GM10248 (cell line): ENCODE measurements at regions not wholly inside any gene's neighbourhood (a gene's known extent, or its start where the extent isn't known, plus 50 kb on each side); places are given as distances from the start of the nearest gene placed in this dataset.
"Not testable (repeated sequence)": the region's sequence is repeated elsewhere in the genome, so short reads cannot be mapped to it uniquely, and the experiment has no call there.

Source experiments
- CTCF ChIA-PET: fragments of 300-600 bp; sonication (Branson Sonifier 250); formaldehyde crosslinking; extraction: SDS; loops from one replicate; lab custom pipeline; 2021; ENCODE audit warnings: antibody characterized with exemption; lab: Yijun Ruan, JAX
- POLR2A ChIA-PET: fragments of 350-650 bp; sonication (Branson Sonifier 250); formaldehyde crosslinking; extraction: SDS; loops from one replicate; lab custom pipeline; 2020; ENCODE audit warnings: antibody characterized with exemption; lab: Yijun Ruan, JAX
- DNase-seq: peaks from one replicate; pipeline ENCODE4 v3.0.0; 2012; ENCODE audit errors: extremely low spot score
- TF ChIP-seq, protein P1 (sequence below): IDR thresholded peaks from 2 replicates; pipeline ENCODE4 v1.5.1; 2012; ENCODE audit warnings: mild to moderate bottlenecking, low read depth; ENCODE audit errors: extremely low read depth, missing control alignments, control extremely low read depth

DNA sequence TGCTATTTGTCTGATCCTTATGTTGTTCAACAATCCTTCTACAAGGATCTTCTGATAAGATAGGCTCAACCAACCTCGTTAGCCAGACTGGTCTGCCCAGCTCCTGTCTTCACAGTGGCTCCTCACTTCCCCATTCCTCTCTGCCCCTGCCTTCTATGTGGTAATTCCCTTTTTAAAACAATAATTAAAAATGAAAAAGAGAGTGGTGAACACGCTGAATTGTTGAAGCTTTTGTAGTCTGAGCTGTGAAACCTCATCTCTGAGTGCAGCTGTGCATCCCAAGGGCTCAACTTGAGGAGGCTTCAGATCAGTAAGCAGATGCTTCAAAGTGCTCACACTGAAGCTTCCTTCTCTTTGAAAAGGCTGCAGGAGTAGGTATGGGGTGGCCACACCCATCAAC, 70.7 kb upstream of the JUN start:
- TF ChIP-seq, protein P1, sequence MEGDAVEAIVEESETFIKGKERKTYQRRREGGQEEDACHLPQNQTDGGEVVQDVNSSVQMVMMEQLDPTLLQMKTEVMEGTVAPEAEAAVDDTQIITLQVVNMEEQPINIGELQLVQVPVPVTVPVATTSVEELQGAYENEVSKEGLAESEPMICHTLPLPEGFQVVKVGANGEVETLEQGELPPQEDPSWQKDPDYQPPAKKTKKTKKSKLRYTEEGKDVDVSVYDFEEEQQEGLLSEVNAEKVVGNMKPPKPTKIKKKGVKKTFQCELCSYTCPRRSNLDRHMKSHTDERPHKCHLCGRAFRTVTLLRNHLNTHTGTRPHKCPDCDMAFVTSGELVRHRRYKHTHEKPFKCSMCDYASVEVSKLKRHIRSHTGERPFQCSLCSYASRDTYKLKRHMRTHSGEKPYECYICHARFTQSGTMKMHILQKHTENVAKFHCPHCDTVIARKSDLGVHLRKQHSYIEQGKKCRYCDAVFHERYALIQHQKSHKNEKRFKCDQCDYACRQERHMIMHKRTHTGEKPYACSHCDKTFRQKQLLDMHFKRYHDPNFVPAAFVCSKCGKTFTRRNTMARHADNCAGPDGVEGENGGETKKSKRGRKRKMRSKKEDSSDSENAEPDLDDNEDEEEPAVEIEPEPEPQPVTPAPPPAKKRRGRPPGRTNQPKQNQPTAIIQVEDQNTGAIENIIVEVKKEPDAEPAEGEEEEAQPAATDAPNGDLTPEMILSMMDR = no peak
- no peak for DNase-seq
- ChIA-PET POLR2A (interaction anchor here (0.7 kb wide), 1 partner anchor 18 kb away, joined by 3 read pairs; no protein-coding TSS in a partner anchor), CTCF (interaction anchor here (1.1 to 2.6 kb wide), 5 partner anchors 9 to 73 kb away, joined by 3 to 9 read pairs (median 4); no protein-coding TSS in a partner anchor)

DNA sequence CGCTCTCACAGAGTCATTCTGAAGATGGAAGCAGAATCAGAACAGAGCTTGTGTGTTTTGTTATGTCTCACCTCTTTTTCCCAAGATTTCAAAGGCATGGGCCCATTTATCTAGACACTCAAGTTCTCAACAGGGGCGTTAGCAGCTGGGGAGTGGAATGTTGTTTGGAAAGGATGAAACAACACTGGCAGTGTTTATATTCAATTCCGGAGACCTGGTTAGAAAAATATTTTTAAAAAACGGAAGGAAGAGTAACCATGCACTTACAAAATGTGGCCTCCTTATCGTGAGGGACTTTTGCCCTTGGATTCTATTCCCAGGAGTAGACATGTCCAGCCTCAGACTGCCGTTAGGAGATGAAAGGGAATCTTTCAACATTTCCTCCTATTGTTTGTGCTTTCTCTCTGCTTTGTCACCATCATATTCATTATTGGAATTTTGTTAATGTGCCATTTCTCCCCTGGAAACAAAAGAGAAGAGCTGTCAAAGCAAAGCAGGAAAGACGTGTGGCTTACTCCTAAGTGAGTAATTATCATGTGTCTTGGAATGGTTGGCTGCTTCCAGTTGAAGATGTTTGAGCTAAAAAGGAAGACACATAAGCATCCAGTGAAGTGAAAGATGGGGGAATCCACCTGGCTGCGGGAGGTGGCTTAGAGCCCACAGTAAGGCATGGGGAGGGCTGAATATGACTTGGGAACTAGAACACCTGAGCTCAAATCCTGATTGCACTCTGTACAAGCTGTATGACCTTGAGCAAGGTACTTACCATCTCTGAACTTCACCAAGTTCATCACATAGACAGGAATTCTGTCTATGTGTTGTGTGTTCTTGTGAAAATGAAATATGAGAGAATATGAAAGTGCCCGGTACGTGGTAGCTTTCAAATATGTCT, 71.7 kb upstream of the JUN start:
- POLR2A ChIA-PET = no interaction called here

DNA sequence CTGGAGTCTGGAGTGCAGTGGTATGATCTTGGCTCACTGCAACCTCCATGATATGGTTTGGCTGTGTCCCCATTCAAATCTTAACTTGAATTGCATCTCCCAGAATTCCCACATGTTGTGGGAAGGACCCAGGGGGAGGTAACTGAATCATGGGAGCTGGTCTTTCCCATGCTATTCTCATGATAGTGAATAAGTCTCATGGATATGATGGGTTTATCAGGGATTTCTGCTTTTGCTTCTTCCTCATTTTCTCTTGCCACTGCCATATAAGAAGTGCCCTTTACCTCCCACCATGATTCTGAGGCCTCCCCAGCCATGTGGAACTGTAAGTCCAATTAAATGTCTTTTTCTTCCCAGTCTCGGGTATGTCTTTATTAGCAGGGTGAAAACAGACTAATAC, 72.4 kb upstream of the JUN start:
- CTCF ChIA-PET, POLR2A ChIA-PET, DNase-seq: not testable (repeated sequence)

More for the DNA sequence above, 71.7 kb upstream of the JUN start:
- CTCF ChIA-PET = interaction anchor here (1.1 to 2.6 kb wide), 3 partner anchors 10 to 74 kb away, joined by 3 to 9 read pairs (median 4); no protein-coding TSS in a partner anchor
- TF ChIP-seq, protein P1 = no peak
- no peak for DNase-seq

DNA sequence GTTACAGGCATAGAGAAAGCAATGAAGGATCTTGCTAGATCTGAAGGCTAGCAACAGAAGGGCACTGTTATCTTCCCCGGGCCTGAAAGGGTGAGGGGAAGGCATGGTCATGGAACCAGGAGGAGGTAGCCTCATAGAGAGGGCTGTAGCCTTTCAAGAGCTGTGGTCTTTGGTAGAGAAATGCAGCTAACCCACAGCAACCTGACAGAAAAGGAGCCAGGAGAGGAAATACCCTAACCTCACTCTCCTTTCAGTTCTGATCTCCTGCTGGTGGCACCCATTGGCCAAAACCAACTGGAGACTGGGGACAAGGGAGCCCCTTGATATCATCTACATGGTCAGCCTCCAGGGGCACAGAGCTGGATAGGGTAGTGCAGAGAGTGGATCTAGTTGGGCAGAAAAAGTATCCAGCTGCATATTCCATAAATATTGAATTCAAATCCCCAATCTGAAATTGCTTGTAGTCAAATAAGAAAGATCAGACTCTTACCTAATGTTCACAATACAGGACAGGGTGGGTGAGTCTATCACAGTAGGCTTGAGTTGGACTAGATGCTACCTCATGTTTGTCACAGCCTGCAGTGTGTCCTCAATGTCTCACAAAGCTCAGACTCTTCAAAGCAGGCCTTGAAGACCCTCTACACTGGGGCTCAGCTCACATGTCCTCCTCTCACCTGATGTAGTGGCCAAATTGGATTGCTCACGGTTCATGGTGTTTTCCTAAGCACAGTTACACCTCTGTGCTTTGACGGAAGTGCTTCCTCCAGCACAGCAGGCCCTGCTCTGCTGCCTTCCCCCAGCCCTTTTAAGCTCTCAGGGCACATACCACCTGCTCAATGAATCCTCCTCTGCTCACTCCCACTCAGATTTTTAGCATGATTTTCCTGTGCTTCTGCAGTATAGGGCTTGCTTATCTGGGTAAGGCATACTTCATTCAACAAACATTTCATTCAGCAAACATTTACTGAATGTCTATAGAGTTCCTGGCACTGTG, 74.1 kb upstream of the JUN start:
- TF ChIP-seq, protein P1 = no peak
- ChIA-PET POLR2A (no interaction called here), CTCF (interaction anchor here (1.0 to 2.4 kb wide), 4 partner anchors 9 to 19 kb away, joined by 3 to 8 read pairs (median 6); no protein-coding TSS in a partner anchor)
- DNase-seq = peak; percentile 39

DNA sequence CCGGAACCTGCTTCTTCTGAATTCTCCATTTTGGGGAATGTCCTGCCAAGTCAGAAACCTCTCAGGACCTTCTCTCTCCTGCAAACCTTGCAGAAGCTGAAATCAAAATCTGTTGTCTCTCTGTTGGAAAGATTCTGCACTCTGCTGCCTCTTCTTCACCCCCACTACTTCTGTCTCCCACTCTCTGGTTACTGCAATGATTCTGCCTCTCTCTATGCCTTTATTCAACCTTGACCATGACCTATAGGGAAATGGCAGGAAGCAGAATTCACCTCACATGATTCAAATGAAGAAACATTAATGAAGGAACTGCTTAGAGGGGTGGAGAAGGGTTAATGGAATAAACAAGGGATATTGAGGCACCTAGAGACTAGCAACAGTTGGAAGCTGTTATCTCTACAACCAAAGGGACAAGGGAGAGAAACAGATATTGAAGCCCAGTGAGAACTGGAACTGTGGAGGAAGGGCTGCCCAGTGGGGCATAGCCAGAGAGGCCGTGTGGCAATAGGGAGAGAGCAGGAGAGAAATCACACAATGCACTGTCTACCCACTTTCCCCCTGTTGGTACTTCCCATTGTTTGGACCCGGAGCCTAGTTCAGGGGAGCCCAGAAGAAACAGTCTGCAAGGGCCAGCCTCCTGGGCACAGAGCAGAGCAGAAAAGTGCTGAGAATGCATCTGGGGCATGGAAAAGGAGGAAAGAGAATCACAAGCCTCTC, 76.1 kb upstream of the JUN start:
- POLR2A ChIA-PET = no interaction called here
- TF ChIP-seq, protein P1 = no peak
- DNase-seq = no peak
- CTCF ChIA-PET = interaction anchor here (1.0 to 1.3 kb wide), 2 partner anchors 15 to 127 kb away, joined by 3 read pairs; no protein-coding TSS in a partner anchor

DNA sequence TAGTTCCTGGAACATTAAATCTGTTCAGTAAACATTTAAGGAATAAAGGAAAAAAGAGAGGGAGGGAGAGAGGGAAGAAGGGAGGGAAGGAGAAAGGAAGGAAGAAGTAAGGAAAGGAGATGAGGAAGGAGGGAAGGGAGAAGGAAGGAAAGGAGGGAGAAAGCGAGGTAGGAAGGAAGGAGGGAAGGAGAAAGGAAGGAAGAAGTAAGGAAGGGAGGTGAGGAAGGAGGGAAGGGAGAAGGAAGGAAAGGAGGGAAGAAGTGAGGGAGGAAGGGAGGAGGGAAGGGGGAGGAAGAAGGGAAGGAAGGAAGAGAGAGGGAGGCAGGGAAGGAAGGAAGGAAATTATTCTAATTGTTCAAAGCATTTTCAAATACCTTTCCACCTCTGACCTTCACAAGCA, 77.2 kb upstream of the JUN start:
- ChIA-PET POLR2A (no interaction called here), CTCF (interaction anchor here (1.3 kb wide), 1 partner anchor 126 kb away, joined by 3 read pairs; no protein-coding TSS in a partner anchor)
- DNase-seq = no peak
- TF ChIP-seq, protein P1 = no peak
